SH-SY5Y (cell line): ENCODE measurements at regions not wholly inside any gene's neighbourhood (a gene's known extent, or its start where the extent isn't known, plus 50 kb on each side); places are given as distances from the start of the nearest gene placed in this dataset.

Experiments used
- GATA2 ChIP-seq: IDR thresholded peaks from 2 replicates; pipeline ENCODE4 v1.6.1; 2011; ENCODE audit warnings: mild to moderate bottlenecking, low read depth, low read length
- GATA3 ChIP-seq: IDR thresholded peaks from 2 replicates; pipeline ENCODE4 v1.6.1; 2011; ENCODE audit warnings: low read depth, mild to moderate bottlenecking, low read length, moderate library complexity

GRCh38 chr7:131131012-131131745, 196.5 kb upstream of the MKLN1 start:
- no peak for TF ChIP-seq GATA2

- TF ChIP-seq GATA2 (no peak), GATA3 (no peak)
These were observed 195.8 kb upstream of the MKLN1 start for GRCh38 chr7:131131746-131132431.

- TF ChIP-seq GATA3 (no peak), GATA2 (no peak)
These were observed 188.2 kb upstream of the MKLN1 start for GRCh38 chr7:131139462-131139861.

DNA sequence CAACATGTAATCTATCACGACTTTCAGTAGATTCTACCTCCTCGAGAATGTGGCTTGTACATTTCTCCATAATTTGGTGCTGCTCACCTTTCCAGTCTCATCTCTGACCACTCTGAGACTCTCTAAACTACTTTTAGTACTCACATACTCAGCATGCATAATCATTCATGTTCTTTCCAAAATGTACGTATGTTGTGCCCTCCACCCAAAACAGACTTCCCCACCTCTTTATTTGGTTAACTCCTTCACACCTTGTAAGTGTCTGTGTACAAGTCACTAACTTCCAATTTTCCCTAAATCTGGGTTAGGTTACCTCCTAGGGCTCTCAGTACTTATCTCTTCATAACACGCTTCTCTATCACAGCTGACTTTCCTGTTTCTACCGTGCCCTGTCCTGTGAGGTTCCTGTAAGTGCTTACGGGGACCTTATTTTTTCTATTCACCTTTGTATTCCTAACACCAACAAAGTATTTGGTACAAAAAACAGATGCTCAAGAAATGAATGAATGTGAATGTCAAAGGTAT, 186.2 kb upstream of the MKLN1 start:
- TF ChIP-seq GATA2 (no peak), GATA3 (no peak)

GRCh38 chr7:131143869-131144268, 183.8 kb upstream of the MKLN1 start:
- no peak for TF ChIP-seq GATA2
- TF ChIP-seq GATA3 = no peak

GRCh38 chr7:131145026-131145425, 182.7 kb upstream of the MKLN1 start:
- TF ChIP-seq GATA3 = no peak
- no peak for TF ChIP-seq GATA2

- TF ChIP-seq GATA3 = no peak
- TF ChIP-seq GATA2 = no peak
These were observed 181.9 kb upstream of the MKLN1 start for GRCh38 chr7:131145770-131146169.

GRCh38 chr7:131147604-131148003, 180.1 kb upstream of the MKLN1 start:
- no peak for TF ChIP-seq GATA3
- TF ChIP-seq GATA2 = no peak

GRCh38 chr7:131148258-131148657, 179.4 kb upstream of the MKLN1 start:
- TF ChIP-seq GATA2 (no peak), GATA3 (no peak)

DNA sequence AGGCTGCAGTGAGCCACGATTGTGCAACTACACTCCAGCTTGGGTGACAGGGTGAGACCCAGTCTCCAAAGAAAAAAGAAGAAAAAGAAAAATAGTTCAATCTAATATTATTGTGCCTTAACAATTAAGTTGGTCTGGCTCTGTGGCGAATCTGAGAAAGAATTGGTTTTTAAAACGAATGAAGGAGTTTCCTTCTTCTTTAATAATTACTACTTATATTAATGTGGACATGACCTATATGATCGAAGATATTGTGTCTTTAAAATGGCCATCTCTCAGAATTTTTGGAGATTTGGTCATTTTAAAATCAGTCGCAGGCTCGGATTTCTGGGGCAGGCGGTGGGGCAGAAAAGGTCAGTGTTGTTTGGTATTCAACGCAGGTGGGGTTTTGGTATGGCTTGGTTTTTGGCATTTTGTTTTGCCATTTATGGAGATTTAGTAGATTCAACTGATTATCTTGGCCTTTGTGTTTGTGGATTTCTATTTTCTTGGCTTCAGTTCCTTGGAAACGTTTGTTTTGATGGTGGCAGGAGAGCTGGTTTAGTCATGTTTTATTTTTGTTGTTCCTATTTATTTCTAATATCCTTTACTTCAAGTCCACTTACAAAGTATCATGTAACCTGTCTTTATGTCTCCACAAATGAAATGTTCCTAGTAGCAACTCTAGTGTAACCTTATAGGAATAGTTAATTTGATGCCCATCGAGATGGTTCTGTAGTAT, 178.8 kb upstream of the MKLN1 start:
- no peak for TF ChIP-seq GATA3
- TF ChIP-seq GATA2 = no peak

DNA sequence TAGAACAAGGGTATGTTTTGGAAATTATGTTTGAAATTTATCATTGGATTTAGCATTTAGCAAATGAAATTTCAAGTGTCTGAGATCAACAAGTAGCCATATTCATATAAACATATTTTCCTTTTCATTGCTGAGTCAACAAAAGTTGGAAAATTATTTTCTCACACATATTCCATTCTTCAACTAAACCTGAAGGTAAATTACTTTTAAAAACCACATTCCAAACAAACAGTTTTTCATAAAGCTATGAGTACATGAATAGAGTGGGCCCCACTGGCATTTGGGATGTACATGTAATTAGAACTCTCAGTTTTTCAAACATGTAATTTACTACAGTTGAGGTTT, 178.3 kb upstream of the MKLN1 start:
- no peak for TF ChIP-seq GATA3

DNA sequence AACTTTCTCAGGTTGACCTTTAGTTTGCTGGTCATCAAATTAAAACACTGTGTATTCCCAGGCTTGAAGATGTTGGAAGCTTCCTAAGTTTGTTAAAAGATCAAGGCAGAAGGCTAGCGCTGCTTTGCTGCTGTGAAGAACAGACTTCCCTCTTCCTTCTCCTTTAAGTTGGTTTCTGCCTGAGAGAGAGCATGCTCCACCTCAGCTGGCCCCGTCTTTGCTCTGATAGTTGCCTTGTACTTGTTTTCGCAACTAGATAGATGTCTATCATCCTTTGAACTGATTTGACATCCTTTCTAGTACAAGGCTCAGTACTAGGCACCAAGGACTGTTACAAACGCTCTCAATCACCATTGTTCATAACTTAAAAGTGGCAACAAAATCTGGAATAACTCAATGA, 177.8 kb upstream of the MKLN1 start:
- TF ChIP-seq GATA2 (no peak), GATA3 (no peak)

GRCh38 chr7:131151034-131151433, 176.6 kb upstream of the MKLN1 start:
- no peak for TF ChIP-seq GATA2
- no peak for TF ChIP-seq GATA3

DNA sequence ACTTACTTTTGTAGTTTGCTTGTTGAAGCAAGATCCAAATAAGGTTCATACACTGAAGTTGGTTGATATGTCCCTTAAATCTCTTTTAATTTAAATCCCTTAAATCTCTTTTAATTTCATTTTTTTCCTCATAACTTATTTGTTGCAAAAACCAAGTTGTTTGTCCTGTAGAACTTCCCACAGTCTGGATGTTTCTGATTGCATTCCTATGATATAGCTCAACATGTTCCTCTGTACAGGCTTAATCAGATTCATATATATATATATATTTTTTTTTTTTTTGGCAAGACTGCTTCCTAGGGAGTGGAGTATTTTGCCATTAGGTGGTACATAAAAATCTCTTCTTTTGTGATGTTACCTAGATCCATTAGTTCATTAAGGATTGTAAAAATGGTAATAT, 174.9 kb upstream of the MKLN1 start:
- TF ChIP-seq GATA2 = no peak
- TF ChIP-seq GATA3 = no peak

- TF ChIP-seq GATA2 = no peak
- TF ChIP-seq GATA3 = no peak
These were observed 173.3 kb upstream of the MKLN1 start for GRCh38 chr7:131154380-131154779.
